Activated CD8-positive, alpha-beta memory T cell treated with anti-CD3 and anti-CD28 coated beads, Interleukin-2, amount 10 ng/mL, durations not matched to agents 7 days and 5 days (primary cell): ENCODE measurements at regions not wholly inside any gene's neighbourhood (a gene's known extent, or its start where the extent isn't known, plus 50 kb on each side); places are given as distances from the start of the nearest gene placed in this dataset.

Source experiments
- ATAC-seq: fragments of 150-1000 bp; cut with Tn5 transposase; one replicate; pipeline ENCODE4 v1.10.0; 2021; ENCODE audit warnings: moderate library complexity
- CTCF ChIA-PET: fragments of 350-600 bp; sonication (Branson Sonifier 250); formaldehyde crosslinking; loops from one replicate; lab custom pipeline; 2021; ENCODE audit warnings: antibody characterized with exemption; lab: Charles Lee
- DNase-seq: peaks from one replicate; pipeline ENCODE4 v3.0.0-alpha.2; 2020
- H3K27ac Mint-ChIP-seq: one replicate; pipeline ENCODE4 v1.8.0; 2021; ENCODE audit warnings: mild to moderate bottlenecking, mixed read lengths
- H3K27me3 Mint-ChIP-seq: one replicate; pipeline ENCODE4 v1.8.0; 2021; ENCODE audit warnings: mixed read lengths
- H3K36me3 Mint-ChIP-seq: one replicate; pipeline ENCODE4 v1.8.0; 2021; ENCODE audit warnings: mild to moderate bottlenecking, mixed read lengths
- H3K4me1 Mint-ChIP-seq: one replicate; pipeline ENCODE4 v1.8.0; 2021; ENCODE audit warnings: mixed read lengths
- H3K4me3 Mint-ChIP-seq: one replicate; pipeline ENCODE4 v1.8.0; 2021; ENCODE audit warnings: mild to moderate bottlenecking, moderate library complexity, mixed read lengths
- H3K9me3 Mint-ChIP-seq: one replicate; pipeline ENCODE4 v1.8.0; 2022; ENCODE audit warnings: low read depth, mixed read lengths

DNA sequence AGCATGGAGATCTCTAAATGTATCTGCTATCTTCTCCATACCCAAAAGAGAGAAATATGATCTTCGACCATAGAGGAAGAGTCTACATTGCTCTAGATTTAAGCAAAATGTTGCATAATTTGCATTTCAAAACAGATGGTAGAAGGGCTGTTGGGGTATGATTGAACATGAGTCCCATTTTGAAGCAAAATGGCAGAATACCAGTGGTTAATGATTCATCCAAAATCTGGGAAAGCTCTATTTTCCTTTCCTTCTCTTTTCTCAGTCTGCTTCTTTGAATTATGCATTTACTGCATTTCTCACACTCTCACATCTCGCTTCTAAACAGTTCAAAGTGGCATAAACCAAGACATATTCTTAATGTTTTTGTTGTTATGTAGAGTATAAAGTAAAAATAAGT is 178.5 kb downstream of the MACC1 start:
- H3K4me1 Mint-ChIP-seq = no peaks in the 10 kb centered on the region
- CTCF ChIA-PET = interaction anchor here (0.9 kb wide), 1 partner anchor 9 kb away, joined by 3 read pairs; no protein-coding TSS in a partner anchor
- no peak overlapping the region for H3K27ac Mint-ChIP-seq
- ATAC-seq = no peak
- H3K4me3 Mint-ChIP-seq = no peak overlapping the region
- H3K9me3 Mint-ChIP-seq = no peaks in the 10 kb centered on the region
- DNase-seq = no peak
- H3K36me3 Mint-ChIP-seq = no peaks in the 10 kb centered on the region
- no peaks in the 10 kb centered on the region for H3K27me3 Mint-ChIP-seq

GRCh38 chr7:20035279-20035875 is 181.8 kb downstream of the MACC1 start:
- Mint-ChIP-seq H3K4me3 (no peak overlapping the region), H3K9me3 (no peaks in the 10 kb centered on the region), H3K4me1 (no peaks in the 10 kb centered on the region), H3K27ac (no peak overlapping the region), H3K27me3 (no peaks in the 10 kb centered on the region), H3K36me3 (no peaks in the 10 kb centered on the region)
- ATAC-seq = no peak
- CTCF ChIA-PET = no interaction called here
- DNase-seq = no peak

DNA sequence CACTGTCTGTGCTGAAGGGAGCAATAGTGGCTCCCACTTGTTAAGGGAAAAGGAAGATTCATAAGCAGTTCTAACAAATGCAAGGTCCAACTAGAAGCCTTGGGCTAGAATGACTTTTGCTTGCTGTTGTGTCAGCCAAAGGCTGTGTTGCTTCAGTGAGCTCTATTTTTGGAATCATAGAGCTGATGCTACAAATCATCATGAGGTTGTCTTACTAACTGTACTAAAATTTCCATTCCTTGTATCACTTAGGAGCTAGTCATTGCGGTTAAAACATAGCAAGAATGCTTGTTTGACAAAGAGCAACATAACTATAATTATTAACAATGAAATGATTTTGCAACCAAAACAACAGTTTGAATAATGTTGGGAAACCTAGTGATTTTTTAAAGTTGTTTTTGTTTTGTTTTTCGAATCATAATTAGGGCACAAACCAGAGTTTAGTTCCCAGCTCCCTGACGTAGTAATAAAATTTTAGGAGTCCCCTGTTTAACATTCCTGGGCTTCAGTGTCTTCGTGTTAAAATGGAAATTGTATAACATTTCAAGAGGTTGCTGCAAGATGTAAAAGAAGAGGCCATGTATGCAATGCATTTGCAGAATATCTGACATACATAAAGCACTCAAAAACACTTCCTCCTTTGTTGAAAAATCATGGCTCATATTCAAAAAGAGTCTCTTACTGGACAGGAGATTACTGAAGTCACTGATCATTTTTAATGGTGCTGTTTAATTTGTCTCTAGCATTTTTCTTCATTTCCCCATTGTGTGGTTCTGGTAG is 183.4 kb downstream of the MACC1 start:
- no peaks in the 10 kb centered on the region for H3K27me3 Mint-ChIP-seq
- no peak for ATAC-seq
- no peaks in the 10 kb centered on the region for H3K36me3 Mint-ChIP-seq
- DNase-seq = no peak
- H3K4me3 Mint-ChIP-seq = no peak overlapping the region
- no peak overlapping the region for H3K27ac Mint-ChIP-seq
- H3K4me1 Mint-ChIP-seq = no peaks in the 10 kb centered on the region
- no peaks in the 10 kb centered on the region for H3K9me3 Mint-ChIP-seq
- CTCF ChIA-PET = no interaction called here

GRCh38 chr7:20032741-20033140 is 184.4 kb downstream of the MACC1 start:
- CTCF ChIA-PET = no interaction called here
- Mint-ChIP-seq H3K4me1 (no peaks in the 10 kb centered on the region), H3K4me3 (no peak overlapping the region), H3K27ac (no peak overlapping the region), H3K36me3 (no peaks in the 10 kb centered on the region), H3K27me3 (no peaks in the 10 kb centered on the region), H3K9me3 (no peaks in the 10 kb centered on the region)
- no peak for ATAC-seq
- DNase-seq = no peak

DNA sequence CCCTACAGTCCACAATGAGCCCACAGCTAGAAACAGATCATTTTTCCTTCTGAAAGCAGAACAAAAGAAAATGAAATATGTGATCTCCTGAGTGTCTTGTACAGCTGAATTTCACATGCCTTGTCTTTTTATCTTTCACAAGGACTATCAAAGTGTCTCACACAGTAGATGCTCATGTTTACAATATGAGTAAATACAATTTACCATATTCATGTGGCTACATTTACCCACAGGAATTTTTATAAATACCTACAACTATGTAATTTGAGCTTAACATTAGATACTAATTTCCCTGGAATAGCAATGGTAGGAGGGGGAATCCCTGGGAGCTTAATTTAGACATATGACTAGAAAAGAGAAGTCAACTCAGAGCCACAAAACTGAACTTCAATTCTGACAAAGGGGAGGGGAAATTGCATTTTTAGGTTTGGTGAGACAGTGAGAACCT is 186.2 kb downstream of the MACC1 start:
- H3K27ac Mint-ChIP-seq = no peak overlapping the region
- ATAC-seq = no peak

GRCh38 chr7:20030417-20030816 is 186.8 kb downstream of the MACC1 start:
- Mint-ChIP-seq H3K9me3 (peaks cover 2% of the 10 kb centered on the region), H3K27me3 (no peaks in the 10 kb centered on the region), H3K4me1 (no peaks in the 10 kb centered on the region), H3K4me3 (no peak overlapping the region), H3K36me3 (no peaks in the 10 kb centered on the region), H3K27ac (no peak overlapping the region)
- DNase-seq (no peak), ATAC-seq (no peak)
- CTCF ChIA-PET = interaction anchor here (1.0 to 1.3 kb wide), 2 partner anchors 9 to 15 kb away, joined by 3 read pairs; no protein-coding TSS in a partner anchor

More for the DNA sequence above, 186.2 kb downstream of the MACC1 start:
- Mint-ChIP-seq H3K9me3 (peaks cover 2% of the 10 kb centered on the region), H3K27me3 (no peaks in the 10 kb centered on the region), H3K4me3 (no peak overlapping the region), H3K36me3 (no peaks in the 10 kb centered on the region), H3K4me1 (no peaks in the 10 kb centered on the region)
- CTCF ChIA-PET = interaction anchor here (1.0 kb wide), 1 partner anchor 16 kb away, joined by 3 read pairs; no protein-coding TSS in a partner anchor
- no peak for DNase-seq

DNA sequence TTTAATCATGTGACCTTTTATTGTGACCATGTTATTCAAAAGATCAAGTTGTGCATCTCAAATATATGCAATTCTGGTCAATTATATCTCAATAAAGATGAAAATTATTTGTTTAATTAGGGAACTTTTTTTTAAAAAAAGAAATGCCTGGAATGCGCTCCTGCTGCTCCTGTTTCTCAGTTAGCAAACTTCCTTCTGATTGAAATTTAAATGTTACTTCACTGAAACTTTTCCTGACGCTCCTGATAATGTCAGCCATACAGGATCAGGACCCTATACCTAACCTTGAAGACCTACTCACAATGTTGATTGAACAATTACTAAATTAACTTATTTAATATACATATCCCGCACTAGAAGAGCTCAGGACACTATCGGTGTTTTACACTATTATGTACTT is 190.4 kb downstream of the MACC1 start:
- no peaks in the 10 kb centered on the region for H3K36me3 Mint-ChIP-seq
- H3K4me1 Mint-ChIP-seq = no peaks in the 10 kb centered on the region
- no peak overlapping the region for H3K4me3 Mint-ChIP-seq
- DNase-seq (no peak), ATAC-seq (no peak)
- CTCF ChIA-PET = no interaction called here
- H3K27me3 Mint-ChIP-seq = no peaks in the 10 kb centered on the region
- peaks cover 5% of the 10 kb centered on the region for H3K9me3 Mint-ChIP-seq
- H3K27ac Mint-ChIP-seq = no peak overlapping the region

GRCh38 chr7:20021831-20022230 is 195.4 kb downstream of the MACC1 start:
- H3K9me3 Mint-ChIP-seq = peaks cover 10% of the 10 kb centered on the region
- no peaks in the 10 kb centered on the region for H3K4me1 Mint-ChIP-seq
- CTCF ChIA-PET = interaction anchor here (0.9 kb wide), 1 partner anchor 90 kb away, joined by 3 read pairs; no protein-coding TSS in a partner anchor
- no peak overlapping the region for H3K27ac Mint-ChIP-seq
- DNase-seq = no peak
- no peak overlapping the region for H3K4me3 Mint-ChIP-seq
- H3K36me3 Mint-ChIP-seq = no peaks in the 10 kb centered on the region
- no peak for ATAC-seq
- no peaks in the 10 kb centered on the region for H3K27me3 Mint-ChIP-seq

DNA sequence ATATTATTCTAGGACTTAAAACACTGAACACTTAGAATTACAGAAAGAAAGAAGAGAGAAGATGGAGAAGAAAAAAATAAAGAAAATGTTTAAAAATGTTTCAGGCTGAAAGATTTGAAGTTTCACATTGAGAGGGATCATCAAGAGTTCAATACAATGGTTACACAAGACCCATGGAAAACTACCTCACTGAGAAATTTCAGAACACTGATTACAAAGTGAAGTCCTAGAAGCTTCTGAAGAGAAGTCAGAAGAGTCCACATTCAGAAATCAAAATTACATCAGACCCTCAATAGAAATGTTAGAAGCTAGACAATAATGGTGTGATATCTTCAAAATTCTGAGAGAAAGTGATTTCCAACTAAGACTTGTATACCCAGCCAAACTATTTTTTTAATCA is 196.1 kb downstream of the MACC1 start:
- no peak overlapping the region for H3K4me3 Mint-ChIP-seq
- no peaks in the 10 kb centered on the region for H3K27me3 Mint-ChIP-seq
- DNase-seq (no peak), ATAC-seq (no peak)
- H3K27ac Mint-ChIP-seq = no peak overlapping the region
- no peaks in the 10 kb centered on the region for H3K4me1 Mint-ChIP-seq
- H3K9me3 Mint-ChIP-seq = peaks cover 8% of the 10 kb centered on the region
- CTCF ChIA-PET = no interaction called here
- no peaks in the 10 kb centered on the region for H3K36me3 Mint-ChIP-seq

- no peak overlapping the region for H3K4me3 Mint-ChIP-seq
- H3K27ac Mint-ChIP-seq = no peak overlapping the region
- peaks cover 8% of the 10 kb centered on the region for H3K9me3 Mint-ChIP-seq
- CTCF ChIA-PET = no interaction called here
- no peaks in the 10 kb centered on the region for H3K27me3 Mint-ChIP-seq
- no peaks in the 10 kb centered on the region for H3K36me3 Mint-ChIP-seq
- no peak for DNase-seq
- H3K4me1 Mint-ChIP-seq = no peaks in the 10 kb centered on the region
- no peak for ATAC-seq
Observed at GRCh38 chr7:20019757-20020432, 197.3 kb downstream of the MACC1 start.

DNA sequence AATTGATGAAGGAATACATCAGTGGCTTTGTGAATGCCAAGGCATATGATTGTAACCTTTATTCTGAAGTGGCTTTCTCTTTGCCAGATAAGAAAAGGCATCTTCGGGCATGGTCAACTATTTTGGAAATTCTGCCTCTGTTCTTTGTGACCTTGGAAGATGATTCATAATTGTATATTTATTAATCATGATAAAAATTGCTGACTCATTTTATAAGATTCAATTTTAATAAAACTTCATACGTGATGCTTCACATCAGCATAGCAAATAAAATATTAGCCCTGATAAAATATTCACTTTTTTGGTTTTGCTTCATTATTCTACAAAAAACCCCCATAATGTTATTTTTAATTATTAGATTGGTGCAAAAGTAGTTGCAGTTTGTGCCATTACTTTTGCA is 200.5 kb downstream of the MACC1 start:
- no peak for DNase-seq
- H3K27me3 Mint-ChIP-seq = no peaks in the 10 kb centered on the region
- CTCF ChIA-PET = no interaction called here
- H3K4me1 Mint-ChIP-seq = no peaks in the 10 kb centered on the region
- no peak overlapping the region for H3K4me3 Mint-ChIP-seq
- no peaks in the 10 kb centered on the region for H3K36me3 Mint-ChIP-seq
- no peak overlapping the region for H3K27ac Mint-ChIP-seq
- ATAC-seq = no peak
- H3K9me3 Mint-ChIP-seq = peaks cover 6% of the 10 kb centered on the region

GRCh38 chr7:20013536-20013935 is 203.6 kb downstream of the MACC1 start:
- Mint-ChIP-seq H3K27ac (no peak overlapping the region), H3K27me3 (no peaks in the 10 kb centered on the region), H3K9me3 (peaks cover 3% of the 10 kb centered on the region), H3K4me1 (no peaks in the 10 kb centered on the region), H3K4me3 (no peak overlapping the region), H3K36me3 (no peaks in the 10 kb centered on the region)
- ATAC-seq (no peak), DNase-seq (no peak)
- CTCF ChIA-PET = no interaction called here

GRCh38 chr7:20012100-20012499 is 205.1 kb downstream of the MACC1 start:
- CTCF ChIA-PET = no interaction called here
- DNase-seq = no peak
- H3K9me3 Mint-ChIP-seq = peaks cover 2% of the 10 kb centered on the region
- no peak overlapping the region for H3K27ac Mint-ChIP-seq
- H3K36me3 Mint-ChIP-seq = no peaks in the 10 kb centered on the region
- ATAC-seq = no peak
- no peaks in the 10 kb centered on the region for H3K4me1 Mint-ChIP-seq
- no peaks in the 10 kb centered on the region for H3K27me3 Mint-ChIP-seq
- no peak overlapping the region for H3K4me3 Mint-ChIP-seq
